ENCODE measurements at regions not wholly inside any gene's neighbourhood (a gene's known extent, or its start where the extent isn't known, plus 50 kb on each side); places are given as distances from the start of the nearest gene placed in this dataset.

DNA sequence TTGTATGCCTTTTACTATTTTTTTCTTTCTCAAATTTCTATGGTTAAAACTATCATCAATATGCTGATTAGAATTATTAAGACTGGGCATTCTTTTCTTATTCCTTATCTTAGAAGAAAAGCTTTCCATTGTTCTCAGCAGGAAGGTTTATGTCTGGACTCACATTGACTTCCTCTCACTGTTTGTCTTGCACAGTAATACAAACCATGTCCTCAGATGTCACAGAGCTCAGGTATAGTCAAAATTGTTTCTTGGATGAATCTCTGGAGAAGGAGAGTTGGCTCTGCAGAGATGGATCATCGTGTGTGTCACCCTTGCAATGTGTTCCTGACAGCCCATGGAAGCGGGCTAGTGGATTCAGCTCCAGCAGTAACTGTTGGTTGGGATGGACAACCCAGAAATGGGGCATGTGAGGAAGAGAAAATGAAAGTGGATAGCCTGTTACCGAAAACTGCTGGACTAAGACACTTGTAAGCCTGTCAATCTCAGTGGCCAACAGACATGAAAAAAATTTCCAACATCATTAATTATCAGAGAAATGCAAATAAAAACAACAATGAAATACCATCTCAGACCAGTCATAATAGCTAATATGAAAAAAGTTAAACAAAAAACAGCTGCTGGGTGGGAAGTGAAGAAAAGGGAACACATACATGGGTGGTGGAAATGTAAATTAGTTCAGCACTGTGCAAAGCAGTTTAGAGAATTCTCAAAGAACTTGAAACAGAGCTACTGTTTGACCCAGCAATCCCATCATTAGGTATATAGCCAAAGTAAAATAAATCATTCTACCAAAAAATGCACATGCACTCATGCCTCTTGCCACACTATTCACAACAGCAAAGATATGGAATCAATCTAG lies 967.8 kb downstream of the TMEM121 start:
- Histone ChIP-seq H3K14ac (ENCODE audit: insufficient read length) (no peak overlapping the region), H4K20me1 (replicated peaks in 1 of 2; ENCODE audit: control insufficient read depth in 1 of 2, insufficient read depth in 2 of 2, low read length in 2 of 2) (no peaks in the 10 kb centered on the region), H2AK5ac (ENCODE audit: low read depth, low read length) (no peak overlapping the region), H3K27ac (ENCODE audit: low read depth, low read length) (no peak overlapping the region), H2BK20ac (ENCODE audit: low read length) (no peak overlapping the region), H3K18ac (ENCODE audit: extremely low read depth, low read length) (no peak overlapping the region), H3K23me2 (ENCODE audit: low read depth, low read length) (no peaks in the 10 kb centered on the region), H3K23ac (ENCODE audit: insufficient read length) (no peak overlapping the region), H3K4me2 (ENCODE audit: insufficient read depth in 1 of 2, low read depth in 2 of 2, low read length in 2 of 2) (no peak overlapping the region), H3K4me3 (ENCODE audit: extremely low read depth in 1 of 4, insufficient read depth in 2 of 4, low read depth in 3 of 4, low read length in 4 of 4) (no peak overlapping the region), H4K8ac (ENCODE audit: extremely low read depth, insufficient read depth, low read length) (no peak overlapping the region), H3K79me2 (ENCODE audit: control insufficient read depth in 1 of 2, insufficient read depth in 2 of 2, low read length in 2 of 2) (no peaks in the 10 kb centered on the region), H2BK12ac (ENCODE audit: low read depth, low read length) (no peak overlapping the region), H2AFZ (ENCODE audit: low read length) (no peak overlapping the region), H3K79me1 (ENCODE audit: low read depth, low read length) (no peaks in the 10 kb centered on the region), H3K4me1 (replicated peaks in 1 of 4; ENCODE audit: control insufficient read depth in 3 of 4, insufficient read depth in 4 of 4, low read length in 3 of 4) (no peaks in the 10 kb centered on the region), H3K36me3 (ENCODE audit: control insufficient read depth in 2 of 4, insufficient read depth in 4 of 4, low read length in 3 of 4) (no peaks in the 10 kb centered on the region), H2BK5ac (ENCODE audit: low read depth, low read length) (no peak overlapping the region), H3K56ac (replicated peaks; ENCODE audit: insufficient read length, low read depth, low read length) (no peak overlapping the region), H2BK120ac (replicated peaks; ENCODE audit: low read depth, low read length) (no peak overlapping the region), H3K9me3 (ENCODE audit: insufficient read depth in 2 of 2, low read depth in 1 of 2, low read length in 1 of 2) (peaks cover 55 to 75% of the 10 kb centered on the region in 2 experiments), H4K5ac (ENCODE audit: insufficient read length, low read depth, low read length) (no peak overlapping the region), H4K91ac (replicated peaks; ENCODE audit: insufficient read length, low read length) (no peak overlapping the region), H3K9ac (replicated peaks in 1 of 4; ENCODE audit: extremely low read depth in 1 of 4, low read depth in 3 of 4, low read length in 3 of 4) (no peak overlapping the region), H3K27me3 (replicated peaks in 1 of 4; ENCODE audit: control insufficient read depth in 3 of 4, extremely low read depth in 1 of 4, insufficient read depth in 3 of 4, low read length in 3 of 4) (no peaks in the 10 kb centered on the region), H2BK15ac (ENCODE audit: low read length) (no peak overlapping the region), H3K4ac (replicated peaks; ENCODE audit: insufficient read length, low read depth, low read length) (no peak overlapping the region)
- POLR2A ChIA-PET (ENCODE audit: partially characterized antibody): no interaction called here
- CTCF ChIA-PET (ENCODE audit: partially characterized antibody): interaction anchor here (0.5 kb wide), 1 partner anchor 337 kb away, joined by 3 read pairs; no protein-coding TSS in a partner anchor
- FAIRE-seq (no peak), DNase-seq (ENCODE audit: low read depth in 1 of 2, low spot score in 2 of 2) (no peak)
- TF ChIP-seq RXRA (IDR thresholded peaks at IDR 0.05; ENCODE audit: insufficient read depth, low read depth, low read length) (no peak), GTF2F1 (IDR thresholded peaks at IDR 0.05; ENCODE audit: borderline replicate concordance, low read depth, low read length) (no peak), SRF (IDR thresholded peaks at IDR 0.05; ENCODE audit: low read depth, low read length) (no peak), YY1 (IDR thresholded peaks at IDR 0.05; ENCODE audit: low read depth, low read length) (no peak)
- WGBS, 2 experiments (ENCODE audit: extremely low coverage in 1 of 2, insufficient coverage in 1 of 2, insufficient read length in 1 of 2, insufficient replicate concordance in 2 of 2, low coverage in 1 of 2, low lambda C conversion rate in 2 of 2, missing lambda C conversion rate in 1 of 2): 51% methylated on average over 3 of the region's 3 CpGs; no CpG with 5 or more reads in 1 of the 2 experiments

All from H1 (cell line).